HG02798 (cell line): ENCODE measurements at regions not wholly inside any gene's neighbourhood (a gene's known extent, or its start where the extent isn't known, plus 50 kb on each side); places are given as distances from the start of the nearest gene placed in this dataset.

ENCODE experiments used
- ATAC-seq: cut with Tn5 transposase; IDR thresholded peaks from one replicate; pipeline ENCODE4 v1.9.1; 2021; ENCODE audit warnings: mild to moderate bottlenecking; ENCODE audit not compliant: unreplicated experiment, poor library complexity

- ATAC-seq, result no peak
Observed at GRCh38 chr18:45549290-45549689, 66.0 kb upstream of the SLC14A2 start.

- no peak for ATAC-seq
Observed at GRCh38 chr18:45551142-45551815, 64.0 kb upstream of the SLC14A2 start.

GRCh38 chr18:45553723-45554388, 61.4 kb upstream of the SLC14A2 start:
- no peak for ATAC-seq

- no peak for ATAC-seq
Observed at GRCh38 chr18:45554389-45554737, 60.9 kb upstream of the SLC14A2 start.

- no peak for ATAC-seq
Observed at GRCh38 chr18:45556222-45556621, 59.1 kb upstream of the SLC14A2 start.

GRCh38 chr18:45557287-45557686, 58.0 kb upstream of the SLC14A2 start:
- no peak for ATAC-seq

- no peak for ATAC-seq
Observed at GRCh38 chr18:45557779-45558178, 57.5 kb upstream of the SLC14A2 start.

GRCh38 chr18:45559258-45559657, 56.0 kb upstream of the SLC14A2 start:
- no peak for ATAC-seq

- no peak for ATAC-seq
Observed at GRCh38 chr18:45560870-45561269, 54.4 kb upstream of the SLC14A2 start.

GRCh38 chr18:45562567-45563479, 52.5 kb upstream of the SLC14A2 start:
- no peak for ATAC-seq

GRCh38 chr18:45565280-45565970, 49.9 kb upstream of the SLC14A2 start:
- no peak for ATAC-seq
